PC-3 (cell line): ENCODE measurements at regions not wholly inside any gene's neighbourhood (a gene's known extent, or its start where the extent isn't known, plus 50 kb on each side); places are given as distances from the start of the nearest gene placed in this dataset.

Experiments
- CTCF ChIP-seq: fragments of 300-600 bp; sonication (generic); conservative IDR thresholded peaks from 2 replicates; pipeline ENCODE4 v1.5.1; 2017; ENCODE audit warnings: antibody characterized with exemption, low read depth, mild to moderate bottlenecking, low read length
- EZH2phosphoT487 ChIP-seq: fragments of 300-600 bp; sonication (generic); IDR thresholded peaks from 2 replicates; pipeline ENCODE4 v1.6.1; 2018; ENCODE audit warnings: mild to moderate bottlenecking, antibody characterized with exemption, low read length, borderline replicate concordance

GRCh38 chr4:42216664-42217063 lies 64.2 kb upstream of the BEND4 start:
- TF ChIP-seq EZH2phosphoT487 = no peak
- TF ChIP-seq CTCF = no peak
